ENCODE measurements at regions not wholly inside any gene's neighbourhood (a gene's known extent, or its start where the extent isn't known, plus 50 kb on each side); places are given as distances from the start of the nearest gene placed in this dataset.

GRCh38 chr5:68738236-68738635, 355.6 kb upstream of the SLC30A5 start (continued):
- TF ChIP-seq AFF1 (IDR thresholded peaks at IDR 0.05; ENCODE audit: low read depth in 1 of 2, partially characterized antibody in 2 of 2): no peak

GRCh38 chr5:68738841-68739240, 355.0 kb upstream of the SLC30A5 start:
- intact Hi-C loops (cut with micrococcal nuclease) (no loop called here), in situ Hi-C loops (cut with MboI) (no loop called here)
- no peaks in the 10 kb centered on the region for H3K9me1 ChIP-seq (ENCODE audit: control insufficient read depth, insufficient read depth, low read length)
- H2AFZ ChIP-seq (ENCODE audit: low read depth, low read length): no peak overlapping the region
- no peak overlapping the region for H3K27ac ChIP-seq (ENCODE audit: extremely low read depth, low read depth, low read length)
- H3K4me2 ChIP-seq (ENCODE audit: insufficient read depth, low read length): no peak overlapping the region
- TF ChIP-seq BMI1 (IDR thresholded peaks at IDR 0.05; ENCODE audit: low read length) (no peak), OTX1 (CRISPR knock-in tag; IDR thresholded peaks at IDR 0.05) (no peak), NFYB (IDR thresholded peaks at IDR 0.05; ENCODE audit: extremely low read depth, insufficient read length) (no peak), PHF21A (IDR thresholded peaks at IDR 0.05; ENCODE audit: borderline replicate concordance, low read depth) (no peak), STAT5A (IDR thresholded peaks at IDR 0.05; ENCODE audit: borderline replicate concordance, low read length) (no peak), GMEB1 (CRISPR knock-in tag; IDR thresholded peaks at IDR 0.05) (no peak)
- no peak for FAIRE-seq
- no TSS peak for BruUV-seq (replicated peaks)
- H3K36me3 ChIP-seq (ENCODE audit: control insufficient read depth, insufficient read depth, low read length): no peaks in the 10 kb centered on the region
- no peak overlapping the region for H3K4me3 ChIP-seq
- no peak for DNase-seq (ENCODE audit: extremely low read depth in 1 of 4, low spot score in 3 of 4)
- H3K9me3 ChIP-seq (replicated peaks; ENCODE audit: control insufficient read depth, insufficient read depth, low read depth, low read length): no peaks in the 10 kb centered on the region
- H3K79me2 ChIP-seq (ENCODE audit: control insufficient read depth, insufficient read depth, low read length): no peaks in the 10 kb centered on the region
- no peaks in the 10 kb centered on the region for H4K20me1 ChIP-seq (replicated peaks; ENCODE audit: control insufficient read depth, insufficient read depth, low read length)
- no peak overlapping the region for H3K9ac ChIP-seq (ENCODE audit: insufficient read depth in 1 of 2, low read depth in 2 of 2, low read length in 2 of 2)
- ATAC-seq: no peak
- ChIA-PET CTCF (ENCODE audit: low intra/inter-chr PET ratio) (no interaction called here), POLR2A (no interaction called here)
- H3K4me1 ChIP-seq (replicated peaks in 1 of 2; ENCODE audit: control insufficient read depth in 2 of 2, insufficient read depth in 2 of 2, low read length in 2 of 2): no peaks in the 10 kb centered on the region
- WGBS (ENCODE audit: insufficient coverage, low coverage, missing lambda C conversion rate): 1% methylated on average over 4 of the region's 4 CpGs
- H3K27me3 ChIP-seq (ENCODE audit: control insufficient read depth in 2 of 2, insufficient read depth in 2 of 2, low read length in 2 of 2): peaks cover 21 to 32% of the 10 kb centered on the region in 2 experiments; a peak in 4 of 5 replicates

All from K562 (cell line).